Spinal cord (tissue), 9 donors: ENCODE measurements at regions not wholly inside any gene's neighbourhood (a gene's known extent, or its start where the extent isn't known, plus 50 kb on each side); places are given as distances from the start of the nearest gene placed in this dataset.

ENCODE experiments used
- DNase-seq, 6 donors: peaks; one replicate each; pipeline versions ENCODE4 v3.0.0 to v3.0.0-alpha.2; 2013 to 2015; ENCODE audit warnings: low spot score in 6 of 6, low read depth in 4 of 6
- H3K27ac ChIP-seq: one replicate; pipeline ENCODE4 v1.5.1; 2013; ENCODE audit warnings: low read depth, low read length, control low read depth
- H3K27me3 ChIP-seq: one replicate; pipeline ENCODE4 v1.6.1; 2013; ENCODE audit warnings: low read length; ENCODE audit not compliant: control insufficient read depth, insufficient read depth
- H3K36me3 ChIP-seq: one replicate; pipeline ENCODE4 v1.6.1; 2013; ENCODE audit warnings: low read length; ENCODE audit not compliant: control insufficient read depth, insufficient read depth
- H3K4me1 ChIP-seq: one replicate; pipeline ENCODE4 v1.6.1; 2013; ENCODE audit warnings: low read length; ENCODE audit not compliant: control insufficient read depth, insufficient read depth
- H3K4me3 ChIP-seq: one replicate; pipeline ENCODE4 v1.5.1; 2013; ENCODE audit warnings: low read depth, low read length, control low read depth
- H3K9me3 ChIP-seq: one replicate; pipeline ENCODE4 v1.6.1; 2013; ENCODE audit warnings: low read length; ENCODE audit not compliant: control insufficient read depth, insufficient read depth
- WGBS: methylation state at CpG from one replicate; pipeline ENCODE4 v1.1.5; 2013; ENCODE audit warnings: missing lambda C conversion rate; ENCODE audit not compliant: insufficient coverage; 5-methylcytosine and 5-hydroxymethylcytosine counted together
- donor health status: healthy.

DNA sequence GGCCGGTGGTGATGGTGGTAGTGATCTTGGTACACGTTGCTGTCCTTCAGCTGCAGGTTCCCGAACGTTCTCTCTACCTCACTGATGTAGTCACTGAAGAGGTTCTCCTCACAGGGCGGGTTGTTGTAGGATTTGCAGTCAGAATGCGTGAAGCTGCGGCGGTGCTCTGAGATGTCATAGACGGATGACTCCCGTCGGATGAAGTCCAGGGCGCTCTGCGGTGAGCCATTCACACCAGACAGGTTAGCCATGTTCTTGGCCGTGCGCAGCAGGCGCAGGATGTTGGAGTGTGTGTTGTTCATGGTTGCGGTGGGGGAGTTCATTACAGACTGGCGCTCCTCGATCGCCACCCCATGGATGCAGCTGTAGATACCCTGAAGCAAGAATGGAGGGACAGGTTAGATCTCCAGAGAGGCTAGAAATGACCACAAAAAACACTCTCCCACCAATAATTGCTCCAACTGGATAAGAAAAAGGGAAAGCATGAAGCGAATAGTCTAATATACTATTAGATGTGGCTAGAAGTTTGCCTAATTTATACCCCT lies 367.8 kb downstream of the EMP1 start:
- no peak for DNase-seq
- Histone ChIP-seq H3K4me1 (no peaks in the 10 kb centered on the region), H3K36me3 (peaks cover 25% of the 10 kb centered on the region), H3K27ac (no peak overlapping the region), H3K9me3 (no peaks in the 10 kb centered on the region), H3K27me3 (no peaks in the 10 kb centered on the region), H3K4me3 (no peak overlapping the region)
- WGBS, result 94% methylated on average over 17 of the region's 21 CpGs

DNA sequence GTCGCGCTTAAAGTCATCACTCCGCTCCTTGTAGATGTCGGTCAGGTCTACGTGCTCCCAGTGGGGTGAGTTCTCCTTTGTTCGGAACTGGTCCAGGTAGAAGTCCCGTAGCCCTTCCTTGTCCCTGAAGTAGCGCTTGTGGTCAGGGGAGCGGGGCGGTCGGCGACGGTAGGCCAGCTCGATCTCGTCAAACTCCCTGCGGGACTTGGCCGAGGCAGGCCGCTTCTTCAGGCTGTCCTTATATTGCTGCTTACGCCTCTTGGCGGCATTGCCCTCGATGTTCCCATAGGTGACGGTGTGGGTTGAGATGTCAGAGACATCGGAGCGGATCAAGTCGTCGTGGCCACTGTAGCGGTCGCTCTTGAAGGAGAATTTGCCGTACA lies 367.2 kb downstream of the EMP1 start:
- no peaks in the 10 kb centered on the region for H3K9me3 ChIP-seq
- H3K4me1 ChIP-seq, result no peaks in the 10 kb centered on the region
- H3K27me3 ChIP-seq, result no peaks in the 10 kb centered on the region
- no peak overlapping the region for H3K4me3 ChIP-seq
- DNase-seq, result no peak
- peaks cover 25% of the 10 kb centered on the region for H3K36me3 ChIP-seq
- over 99% methylated on average over 29 of the region's 29 CpGs for WGBS
- H3K27ac ChIP-seq, result no peak overlapping the region

GRCh38 chr12:13562915-13563742 lies 366.6 kb downstream of the EMP1 start:
- Histone ChIP-seq H3K4me3 (no peak overlapping the region), H3K36me3 (peaks cover 25% of the 10 kb centered on the region), H3K4me1 (no peaks in the 10 kb centered on the region), H3K9me3 (no peaks in the 10 kb centered on the region), H3K27me3 (no peaks in the 10 kb centered on the region), H3K27ac (no peak overlapping the region)
- no peak for DNase-seq
- 97% methylated on average over 53 of the region's 53 CpGs for WGBS

DNA sequence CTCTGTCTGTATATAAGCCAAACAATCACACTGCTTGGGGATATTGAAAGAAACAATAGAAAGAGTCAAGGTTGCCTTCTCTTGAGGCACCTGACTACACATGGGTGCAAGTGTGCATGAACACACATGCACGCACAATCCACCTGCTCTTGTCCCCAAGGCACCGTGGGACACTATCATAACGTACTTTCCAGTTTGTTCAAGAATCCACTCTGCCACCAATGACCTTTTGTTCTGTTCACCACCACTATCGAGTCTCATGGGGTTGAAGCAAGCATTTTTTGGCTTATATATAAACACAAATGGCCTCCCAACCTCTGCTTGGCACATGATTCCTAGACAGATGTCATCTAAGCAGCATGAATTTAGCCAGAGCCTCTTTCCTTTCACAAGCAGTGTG lies 365.4 kb downstream of the EMP1 start:
- WGBS, result 84% methylated on average over 4 of the region's 4 CpGs
- Histone ChIP-seq H3K9me3 (no peaks in the 10 kb centered on the region), H3K27me3 (no peaks in the 10 kb centered on the region), H3K4me1 (no peaks in the 10 kb centered on the region), H3K36me3 (peaks cover 25% of the 10 kb centered on the region), H3K4me3 (no peak overlapping the region), H3K27ac (no peak overlapping the region)
- no peak for DNase-seq

GRCh38 chr12:13559318-13559978 lies 362.9 kb downstream of the EMP1 start:
- Histone ChIP-seq H3K4me1 (no peaks in the 10 kb centered on the region), H3K27me3 (no peaks in the 10 kb centered on the region), H3K27ac (no peak overlapping the region), H3K36me3 (peaks cover 24% of the 10 kb centered on the region), H3K9me3 (no peaks in the 10 kb centered on the region), H3K4me3 (no peak overlapping the region)
- no peak for DNase-seq
- 79% methylated on average over 7 of the region's 8 CpGs for WGBS

DNA sequence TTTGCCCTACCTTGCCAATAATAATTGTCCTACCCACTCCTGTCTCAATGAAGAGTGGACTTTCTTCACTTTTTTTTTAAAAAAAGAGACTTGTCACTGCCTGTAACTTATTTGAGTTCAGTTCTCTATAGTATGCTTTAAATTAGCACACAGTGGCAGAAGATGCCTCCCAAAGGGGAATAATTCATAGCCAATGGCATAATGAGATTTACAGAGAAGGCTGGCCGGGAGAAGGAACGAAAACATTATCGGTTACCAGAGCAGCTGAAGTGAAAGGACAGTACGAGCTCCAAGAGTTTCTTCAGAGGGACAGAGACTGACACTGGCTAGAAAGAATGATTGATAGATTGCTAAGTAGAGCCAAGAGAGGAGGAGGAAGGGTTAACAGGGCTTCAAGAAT lies 356.3 kb downstream of the EMP1 start:
- Histone ChIP-seq H3K27me3 (no peaks in the 10 kb centered on the region), H3K36me3 (no peaks in the 10 kb centered on the region), H3K27ac (no peak overlapping the region), H3K4me3 (no peak overlapping the region), H3K4me1 (no peaks in the 10 kb centered on the region), H3K9me3 (no peaks in the 10 kb centered on the region)
- 62% methylated on average over 4 of the region's 4 CpGs for WGBS
- DNase-seq, result peak in 1 of 6 donors; percentile 22

GRCh38 chr12:13547283-13547682 lies 350.8 kb downstream of the EMP1 start:
- Histone ChIP-seq H3K4me3 (no peak overlapping the region), H3K27ac (no peak overlapping the region), H3K27me3 (no peaks in the 10 kb centered on the region), H3K9me3 (no peaks in the 10 kb centered on the region), H3K36me3 (no peaks in the 10 kb centered on the region), H3K4me1 (no peaks in the 10 kb centered on the region)
- DNase-seq, result no peak

DNA sequence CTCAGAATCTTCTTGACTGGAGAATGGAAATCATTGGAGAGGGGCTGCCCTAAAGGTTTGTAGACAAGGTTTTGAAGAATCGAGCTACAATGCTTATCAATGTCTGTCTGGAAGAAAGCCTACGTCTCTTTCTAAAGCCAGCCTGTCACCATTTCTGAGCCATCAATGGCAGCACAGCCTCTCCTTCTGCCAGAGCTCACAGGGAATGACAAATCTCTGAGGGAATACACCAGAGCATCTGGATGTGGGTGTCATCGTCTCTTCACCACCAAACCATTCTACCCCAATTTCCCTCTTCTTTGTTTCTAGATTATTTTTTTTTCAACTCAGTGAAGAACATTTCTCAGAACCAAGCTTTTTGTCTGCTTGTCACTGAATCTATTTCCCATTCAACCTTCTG lies 349.7 kb downstream of the EMP1 start:
- no peaks in the 10 kb centered on the region for H3K36me3 ChIP-seq
- no peaks in the 10 kb centered on the region for H3K4me1 ChIP-seq
- no peak overlapping the region for H3K4me3 ChIP-seq
- no peak for DNase-seq
- H3K27me3 ChIP-seq, result no peaks in the 10 kb centered on the region
- no peaks in the 10 kb centered on the region for H3K9me3 ChIP-seq
- H3K27ac ChIP-seq, result no peak overlapping the region
- 73% methylated on average over 3 of the region's 3 CpGs for WGBS

DNA sequence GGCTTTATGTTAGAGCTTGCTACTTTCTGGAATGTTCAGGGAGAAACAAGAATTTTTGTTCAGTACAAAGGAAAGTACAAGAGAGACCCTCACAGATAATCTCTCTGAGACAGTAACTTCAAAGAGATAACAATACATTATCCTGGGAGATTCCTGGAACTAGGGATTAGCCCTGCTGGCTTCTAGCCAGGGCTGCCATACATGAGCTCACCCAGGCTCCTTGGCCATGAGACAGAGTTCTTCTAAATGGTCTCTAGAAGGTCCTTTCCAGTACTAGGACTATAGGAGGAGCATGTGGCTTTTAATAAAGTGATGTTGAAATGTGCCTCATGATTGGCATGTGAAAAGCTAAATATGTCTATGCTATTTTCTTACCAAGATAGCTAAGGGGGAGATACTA lies 342.5 kb downstream of the EMP1 start:
- DNase-seq, result no peak
- no peak overlapping the region for H3K27ac ChIP-seq
- no peaks in the 10 kb centered on the region for H3K36me3 ChIP-seq
- H3K4me3 ChIP-seq, result no peak overlapping the region
- H3K4me1 ChIP-seq, result peaks cover 4% of the 10 kb centered on the region
- no peaks in the 10 kb centered on the region for H3K9me3 ChIP-seq
- no peaks in the 10 kb centered on the region for H3K27me3 ChIP-seq

DNA sequence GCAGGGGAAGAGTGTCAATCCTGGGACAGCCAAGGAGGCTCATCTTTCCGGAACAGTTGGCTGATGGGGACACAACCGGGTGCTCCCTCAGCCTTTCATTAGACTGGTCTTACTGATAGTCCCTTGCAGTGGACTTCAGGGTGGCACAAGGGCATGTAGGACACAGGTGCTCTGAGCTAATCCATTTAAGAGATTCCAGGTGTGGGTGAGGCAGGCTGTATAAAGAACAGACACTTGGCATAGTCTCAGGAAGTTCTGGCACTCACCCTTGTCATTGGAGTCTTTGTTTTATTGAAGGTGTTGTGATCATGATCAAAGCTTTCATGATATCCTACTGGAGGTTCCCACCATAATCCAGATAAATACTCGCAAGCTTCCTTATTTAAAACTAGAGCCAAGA lies 341.6 kb downstream of the EMP1 start:
- Histone ChIP-seq H3K4me1 (peaks cover 4% of the 10 kb centered on the region), H3K27ac (no peak overlapping the region), H3K4me3 (no peak overlapping the region), H3K36me3 (no peaks in the 10 kb centered on the region), H3K9me3 (no peaks in the 10 kb centered on the region), H3K27me3 (no peaks in the 10 kb centered on the region)
- DNase-seq, result no peak
- 100% methylated on average over 3 of the region's 3 CpGs for WGBS
